Stomach (tissue), 4 donors: ENCODE measurements at regions not wholly inside any gene's neighbourhood (a gene's known extent, or its start where the extent isn't known, plus 50 kb on each side); places are given as distances from the start of the nearest gene placed in this dataset.

Experiments
- EP300 ChIP-seq: sonication (generic); formaldehyde crosslinking; IDR thresholded peaks from one replicate; pipeline ENCODE4 v1.6.1; 2017; ENCODE audit warnings: antibody characterized with exemption
- POLR2A ChIP-seq, 4 donors: fragments of 450-650 bp; IDR thresholded peaks; one replicate each; pipeline ENCODE4 v1.6.1; 2016; ENCODE audit warnings: antibody characterized with exemption in 4 of 4, control low read depth in 2 of 4, mild to moderate bottlenecking in 1 of 4, moderate library complexity in 1 of 4
- TF ChIP-seq, protein P1 (sequence below), 7 experiments: fragments of 450-650 bp in 4 of 7; fragments of 200-600 bp in 3 of 7; sonication (generic) in 3 of 7; IDR thresholded peaks; one replicate each; pipeline ENCODE4 v1.5.1; 2016 to 2019; ENCODE audit warnings: antibody characterized with exemption in 7 of 7, control low read depth in 2 of 7, mild to moderate bottlenecking in 1 of 7

DNA sequence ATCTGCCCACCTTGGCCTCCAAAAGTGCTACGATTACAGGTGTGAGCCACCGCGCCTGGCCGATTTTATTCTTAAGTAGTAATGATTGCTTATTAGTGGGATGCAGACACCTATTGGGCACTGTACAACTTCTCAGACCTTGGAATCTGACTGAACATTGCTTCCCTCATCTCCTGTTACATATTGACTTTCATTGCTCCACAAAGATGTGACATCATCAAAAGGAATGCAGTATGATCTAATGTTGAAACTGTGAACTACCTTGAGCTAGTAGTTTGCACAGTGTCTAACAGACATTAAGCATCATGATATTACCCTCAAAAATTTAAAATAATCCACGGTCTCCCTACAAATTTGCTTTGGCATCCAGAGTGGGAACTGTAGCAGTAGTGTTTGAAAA is 109.8 kb upstream of the SIX2 start:
- TF ChIP-seq, protein P1, sequence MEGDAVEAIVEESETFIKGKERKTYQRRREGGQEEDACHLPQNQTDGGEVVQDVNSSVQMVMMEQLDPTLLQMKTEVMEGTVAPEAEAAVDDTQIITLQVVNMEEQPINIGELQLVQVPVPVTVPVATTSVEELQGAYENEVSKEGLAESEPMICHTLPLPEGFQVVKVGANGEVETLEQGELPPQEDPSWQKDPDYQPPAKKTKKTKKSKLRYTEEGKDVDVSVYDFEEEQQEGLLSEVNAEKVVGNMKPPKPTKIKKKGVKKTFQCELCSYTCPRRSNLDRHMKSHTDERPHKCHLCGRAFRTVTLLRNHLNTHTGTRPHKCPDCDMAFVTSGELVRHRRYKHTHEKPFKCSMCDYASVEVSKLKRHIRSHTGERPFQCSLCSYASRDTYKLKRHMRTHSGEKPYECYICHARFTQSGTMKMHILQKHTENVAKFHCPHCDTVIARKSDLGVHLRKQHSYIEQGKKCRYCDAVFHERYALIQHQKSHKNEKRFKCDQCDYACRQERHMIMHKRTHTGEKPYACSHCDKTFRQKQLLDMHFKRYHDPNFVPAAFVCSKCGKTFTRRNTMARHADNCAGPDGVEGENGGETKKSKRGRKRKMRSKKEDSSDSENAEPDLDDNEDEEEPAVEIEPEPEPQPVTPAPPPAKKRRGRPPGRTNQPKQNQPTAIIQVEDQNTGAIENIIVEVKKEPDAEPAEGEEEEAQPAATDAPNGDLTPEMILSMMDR (IDR thresholded peaks at IDR 0.05) = no peak
- TF ChIP-seq EP300 = no peak
- no peak for TF ChIP-seq POLR2A (IDR thresholded peaks at IDR 0.05)
